ENCODE measurements at regions not wholly inside any gene's neighbourhood (a gene's known extent, or its start where the extent isn't known, plus 50 kb on each side); places are given as distances from the start of the nearest gene placed in this dataset.

GRCh38 chr9:126233913-126234525, 92.6 kb upstream of the MVB12B start (continued):
- TF ChIP-seq CHD7 (IDR thresholded peaks at IDR 0.05; ENCODE audit: insufficient replicate concordance, low read length) = no peak
- no peak for TF ChIP-seq CREB1 (IDR thresholded peaks at IDR 0.05)
- no peak for TF ChIP-seq KDM4A (IDR thresholded peaks at IDR 0.05; ENCODE audit: low read depth, low read length, severe bottlenecking)
- no peak for TF ChIP-seq RBBP5 (IDR thresholded peaks at IDR 0.05; ENCODE audit: borderline replicate concordance, low read depth, low read length)
- no peak for TF ChIP-seq CBX5 (IDR thresholded peaks at IDR 0.05; ENCODE audit: low read depth, low read length)
- TF ChIP-seq KDM1A (IDR thresholded peaks at IDR 0.05; ENCODE audit: borderline replicate concordance, low read length) = no peak
